Activated CD4-positive, alpha-beta T cell treated with anti-CD3 and anti-CD28 coated beads for 36 hours (primary cell): ENCODE measurements at regions not wholly inside any gene's neighbourhood (a gene's known extent, or its start where the extent isn't known, plus 50 kb on each side); places are given as distances from the start of the nearest gene placed in this dataset.
A peak's percentile ranks its signal among the peaks of the same experiment; 100 is the strongest.

ENCODE experiments used
- ATAC-seq: fragments of 200-7000 bp; cut with Tn5 transposase; one replicate; pipeline ENCODE4 v1.10.0; 2021; ENCODE audit warnings: mild to moderate bottlenecking, moderate library complexity
- CTCF ChIA-PET: fragments of 350-600 bp; sonication (Branson Sonifier 250); formaldehyde crosslinking; loops from one replicate; lab custom pipeline; 2021; ENCODE audit warnings: antibody characterized with exemption; lab: Charles Lee
- POLR2A ChIA-PET: fragments of 350-600 bp; sonication (Branson Sonifier 250); formaldehyde crosslinking; loops from one replicate; lab custom pipeline; 2021; ENCODE audit warnings: antibody characterized with exemption, inconsistent platforms; lab: Charles Lee
- DNase-seq: peaks from one replicate; pipeline ENCODE4 v3.0.0-alpha.2; 2020
- H3K27ac Mint-ChIP-seq: one replicate; pipeline ENCODE4 v1.8.0; 2021; ENCODE audit warnings: mixed read lengths
- H3K27me3 Mint-ChIP-seq: one replicate; pipeline ENCODE4 v1.8.0; 2021; ENCODE audit warnings: mixed read lengths
- H3K36me3 Mint-ChIP-seq: one replicate; pipeline ENCODE4 v1.8.0; 2021; ENCODE audit warnings: low read depth, mixed read lengths
- H3K4me1 Mint-ChIP-seq: one replicate; pipeline ENCODE4 v1.8.0; 2021; ENCODE audit warnings: mixed read lengths
- H3K4me3 Mint-ChIP-seq: one replicate; pipeline ENCODE4 v1.8.0; 2021; ENCODE audit warnings: mild to moderate bottlenecking, moderate library complexity, mixed read lengths
- H3K9me3 Mint-ChIP-seq: one replicate; pipeline ENCODE4 v1.8.0; 2021; ENCODE audit warnings: low read depth, mixed read lengths
- intact Hi-C, 2 experiments: fragments of 100-400 bp; cut with DNase I in 1 of 2; cut with micrococcal nuclease in 1 of 2; formaldehyde crosslinking; loops; one replicate each; pipeline versions ENCODE4 v1.14.2 to v1.15.1; 2022 to 2024; cut with DNase I, micrococcal nuclease

DNA sequence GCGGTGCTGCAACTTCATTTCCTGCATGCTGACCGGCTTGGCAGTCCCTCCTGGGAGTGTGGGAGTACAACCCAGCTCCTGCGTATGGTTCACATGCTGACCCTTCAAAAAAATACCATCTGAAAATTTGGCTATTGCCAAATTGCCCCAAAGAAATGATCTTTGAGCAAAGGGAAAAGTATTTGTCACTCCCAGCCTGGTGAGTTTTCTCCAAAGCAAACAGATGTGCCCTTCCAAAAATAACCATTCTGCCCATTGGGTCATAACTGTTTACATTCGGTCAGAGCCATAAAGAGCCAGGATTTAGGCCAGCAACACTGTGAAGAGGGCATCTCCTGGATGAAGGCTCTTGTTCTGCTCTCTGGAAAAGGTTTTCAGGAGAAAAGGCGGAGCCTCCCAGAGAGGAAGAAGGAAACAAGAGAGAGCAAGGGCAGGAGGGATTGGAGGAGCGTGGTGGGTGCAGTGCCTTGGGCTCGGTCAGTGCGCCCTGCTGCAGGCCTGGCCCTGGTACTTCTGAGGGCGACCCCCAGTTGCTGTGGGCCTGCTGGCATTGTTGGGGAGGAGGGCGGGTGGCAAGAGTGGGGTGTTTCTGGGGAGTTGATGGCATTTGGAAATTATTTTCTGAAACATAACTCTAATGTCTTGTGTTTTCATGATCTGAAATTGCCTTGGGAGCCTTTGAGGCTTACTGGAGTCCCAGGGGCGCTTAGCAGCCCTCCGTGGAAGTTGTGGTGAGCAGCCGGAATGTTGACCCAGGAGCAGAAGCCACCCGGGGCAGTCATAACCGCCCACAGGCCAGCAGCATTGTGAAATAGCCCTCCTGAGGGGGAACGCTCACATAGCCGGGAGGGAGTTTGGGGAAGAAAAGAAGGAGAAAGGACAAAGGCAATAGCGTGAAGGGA lies 248.4 kb downstream of the MYLK4 start:
- H3K4me1 Mint-ChIP-seq, result no peaks in the 10 kb centered on the region
- H3K27ac Mint-ChIP-seq, result no peak overlapping the region

GRCh38 chr6:2497922-2498623 lies 252.6 kb downstream of the MYLK4 start:
- POLR2A ChIA-PET, result no interaction called here
- Mint-ChIP-seq H3K27me3 (peaks cover 5% of the 10 kb centered on the region), H3K27ac (no peak overlapping the region), H3K9me3 (no peaks in the 10 kb centered on the region), H3K4me1 (no peaks in the 10 kb centered on the region), H3K4me3 (no peak overlapping the region), H3K36me3 (no peaks in the 10 kb centered on the region)
- ATAC-seq (no peak), DNase-seq (peak; percentile 9)
- intact Hi-C loops, result no loop called here
- CTCF ChIA-PET, result interaction anchor here (0.7 kb wide), 1 partner anchor 88 kb away, joined by 3 read pairs; no protein-coding TSS in a partner anchor

More for the DNA sequence above, 248.4 kb downstream of the MYLK4 start:
- Mint-ChIP-seq H3K36me3 (no peaks in the 10 kb centered on the region), H3K4me3 (no peak overlapping the region), H3K9me3 (no peaks in the 10 kb centered on the region), H3K27me3 (peaks cover 20% of the 10 kb centered on the region)
- CTCF ChIA-PET, result no interaction called here
- no peak for DNase-seq
- intact Hi-C loops, result no loop called here
- POLR2A ChIA-PET, result no interaction called here
- ATAC-seq, result no peak

DNA sequence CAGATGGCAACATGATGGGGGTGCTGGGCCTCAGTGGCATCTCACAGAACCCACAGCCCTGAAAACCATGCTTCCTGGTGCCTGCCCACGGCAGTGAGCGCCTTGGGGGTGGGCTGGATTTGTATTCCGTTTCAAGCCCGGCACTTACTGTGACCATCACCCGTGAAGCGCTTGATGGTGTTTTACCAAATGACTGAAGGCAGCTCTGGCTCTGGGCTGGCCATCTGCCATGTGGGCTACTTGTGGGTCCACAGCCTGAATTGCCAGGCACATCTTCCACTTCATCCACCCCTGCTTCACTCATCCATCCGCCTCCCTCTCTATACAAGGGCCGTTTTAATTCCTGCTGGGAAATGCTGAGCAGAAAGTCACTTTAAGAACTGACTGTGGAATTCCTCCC lies 250.9 kb upstream of the GMDS start:
- POLR2A ChIA-PET, result no interaction called here
- no peak overlapping the region for H3K4me3 Mint-ChIP-seq
- CTCF ChIA-PET, result no interaction called here
- no peak for DNase-seq
- intact Hi-C loops, result no loop called here
- no peaks in the 10 kb centered on the region for H3K36me3 Mint-ChIP-seq
- H3K9me3 Mint-ChIP-seq, result no peaks in the 10 kb centered on the region
- H3K27ac Mint-ChIP-seq, result no peak overlapping the region
- ATAC-seq, result no peak
- peaks cover 5% of the 10 kb centered on the region for H3K27me3 Mint-ChIP-seq
- H3K4me1 Mint-ChIP-seq, result no peaks in the 10 kb centered on the region

- Mint-ChIP-seq H3K9me3 (no peaks in the 10 kb centered on the region), H3K4me3 (no peak overlapping the region), H3K4me1 (no peaks in the 10 kb centered on the region), H3K27ac (no peak overlapping the region), H3K27me3 (peaks cover 10% of the 10 kb centered on the region), H3K36me3 (no peaks in the 10 kb centered on the region)
- ChIA-PET POLR2A (no interaction called here), CTCF (interaction anchor here (0.7 to 1.0 kb wide), 3 partner anchors 45 to 145 kb away, joined by 3 to 4 read pairs (median 3); no protein-coding TSS in a partner anchor)
- intact Hi-C loops, result no loop called here
- no peak for ATAC-seq
- no peak for DNase-seq
These were observed 247.5 kb upstream of the GMDS start for GRCh38 chr6:2492686-2493523.

DNA sequence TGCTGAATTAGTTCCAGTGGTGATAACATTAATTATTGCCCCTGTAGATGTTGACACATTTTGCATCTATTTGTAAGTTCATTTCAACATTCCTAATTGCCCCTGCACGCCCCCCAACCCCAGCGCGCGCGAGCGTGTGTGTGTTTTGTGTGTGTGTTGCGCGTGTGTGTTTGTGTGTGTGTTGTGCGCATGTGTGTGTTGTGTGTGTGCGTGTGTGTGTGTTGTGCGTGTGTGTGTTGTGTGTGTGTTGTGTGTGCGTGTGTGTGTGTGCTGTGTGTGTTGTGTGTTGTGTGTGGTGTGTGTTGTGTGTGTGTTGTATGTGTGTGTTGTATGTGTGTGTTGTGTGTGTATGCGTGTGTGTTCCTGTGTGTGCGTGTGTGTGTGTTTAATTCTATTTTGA lies 245.7 kb upstream of the GMDS start:
- POLR2A ChIA-PET, result no interaction called here
- H3K4me1 Mint-ChIP-seq, result no peaks in the 10 kb centered on the region
- H3K9me3 Mint-ChIP-seq, result no peaks in the 10 kb centered on the region
- H3K36me3 Mint-ChIP-seq, result no peaks in the 10 kb centered on the region
- CTCF ChIA-PET, result interaction anchor here (1.1 kb wide), 1 partner anchor 1055 kb away, joined by 3 read pairs; no protein-coding TSS in a partner anchor
- no peak for ATAC-seq
- H3K27me3 Mint-ChIP-seq, result peaks cover 5% of the 10 kb centered on the region
- no peak for DNase-seq
- no peak overlapping the region for H3K4me3 Mint-ChIP-seq
- H3K27ac Mint-ChIP-seq, result no peak overlapping the region
- intact Hi-C loops, result no loop called here

DNA sequence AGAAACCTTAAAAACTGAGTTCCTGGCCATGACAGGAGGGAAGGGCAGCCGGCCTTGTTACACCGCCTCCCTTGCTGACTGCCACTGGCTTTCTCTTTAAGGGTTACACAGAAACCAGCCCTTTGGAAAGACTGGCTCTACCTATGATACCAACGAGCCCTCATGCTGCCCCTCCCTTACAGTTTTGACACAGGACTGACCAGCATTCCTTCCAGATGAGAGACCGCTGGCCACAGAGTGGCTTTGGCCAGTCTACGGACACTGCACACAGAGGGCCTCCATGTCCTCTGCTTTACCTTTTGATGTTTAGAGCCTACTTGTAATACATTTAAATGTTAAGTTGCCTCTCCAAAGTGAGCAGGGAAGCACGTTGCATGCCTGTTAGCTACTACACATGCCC lies 243.2 kb upstream of the GMDS start:
- Mint-ChIP-seq H3K27ac (no peak overlapping the region), H3K9me3 (peaks cover 2% of the 10 kb centered on the region), H3K27me3 (peaks cover 5% of the 10 kb centered on the region), H3K4me3 (no peak overlapping the region), H3K4me1 (no peaks in the 10 kb centered on the region), H3K36me3 (no peaks in the 10 kb centered on the region)
- ATAC-seq, result no peak
- POLR2A ChIA-PET, result no interaction called here
- CTCF ChIA-PET, result no interaction called here
- no peak for DNase-seq
- intact Hi-C loops, result no loop called here

DNA sequence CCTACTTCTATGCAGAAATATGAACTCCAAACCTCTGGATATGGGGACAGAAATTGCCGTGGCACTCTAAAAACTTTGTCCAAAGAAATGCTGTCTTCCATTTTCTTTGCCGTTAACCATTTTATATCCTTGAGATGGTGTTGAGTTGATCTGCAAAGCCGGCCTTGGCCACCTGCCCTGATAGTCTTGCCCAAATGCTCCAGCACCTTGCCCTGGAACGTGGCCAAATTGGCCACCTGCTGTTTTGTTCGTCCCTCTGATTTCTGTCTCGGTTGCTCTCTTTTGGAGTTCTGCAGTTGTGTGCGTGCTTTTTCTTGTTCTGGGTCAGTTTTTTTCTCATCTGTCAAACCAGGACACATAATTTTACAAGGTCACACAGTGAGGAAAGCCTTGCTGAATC lies 239.7 kb upstream of the GMDS start:
- no peaks in the 10 kb centered on the region for H3K4me1 Mint-ChIP-seq
- H3K27me3 Mint-ChIP-seq, result peaks cover 3% of the 10 kb centered on the region
- H3K36me3 Mint-ChIP-seq, result peaks cover 3% of the 10 kb centered on the region
- H3K9me3 Mint-ChIP-seq, result peaks cover 12% of the 10 kb centered on the region
- ATAC-seq (no peak), DNase-seq (no peak)
- H3K27ac Mint-ChIP-seq, result no peak overlapping the region
- no peak overlapping the region for H3K4me3 Mint-ChIP-seq
- ChIA-PET POLR2A (no interaction called here), CTCF (interaction anchor here (0.7 kb wide), 1 partner anchor 11 kb away, joined by 4 read pairs; no protein-coding TSS in a partner anchor)
- intact Hi-C loops, result no loop called here

- CTCF ChIA-PET, result interaction anchor here (0.6 to 1.4 kb wide), 5 partner anchors 35 to 876 kb away, joined by 3 to 5 read pairs (median 3); no protein-coding TSS in a partner anchor
- no peak overlapping the region for H3K27ac Mint-ChIP-seq
- H3K27me3 Mint-ChIP-seq, result peaks cover 8% of the 10 kb centered on the region
- ATAC-seq (no peak), DNase-seq (peak; percentile 14)
- intact Hi-C loops, result no loop called here
- peaks cover 3% of the 10 kb centered on the region for H3K36me3 Mint-ChIP-seq
- POLR2A ChIA-PET, result no interaction called here
- H3K9me3 Mint-ChIP-seq, result peaks cover 12% of the 10 kb centered on the region
- no peak overlapping the region for H3K4me3 Mint-ChIP-seq
- no peaks in the 10 kb centered on the region for H3K4me1 Mint-ChIP-seq
These were observed 237.4 kb upstream of the GMDS start for GRCh38 chr6:2482773-2483172.

GRCh38 chr6:2481307-2481706 lies 235.9 kb upstream of the GMDS start:
- intact Hi-C loops, result no loop called here
- POLR2A ChIA-PET, result no interaction called here
- CTCF ChIA-PET, result interaction anchor here (0.6 kb wide), 1 partner anchor 46 kb away, joined by 3 read pairs; no protein-coding TSS in a partner anchor
- no peak overlapping the region for H3K4me3 Mint-ChIP-seq
- no peaks in the 10 kb centered on the region for H3K4me1 Mint-ChIP-seq
- peaks cover 12% of the 10 kb centered on the region for H3K9me3 Mint-ChIP-seq
- H3K27ac Mint-ChIP-seq, result no peak overlapping the region
- ATAC-seq, result no peak
- H3K27me3 Mint-ChIP-seq, result peaks cover 8% of the 10 kb centered on the region
- peaks cover 3% of the 10 kb centered on the region for H3K36me3 Mint-ChIP-seq
- DNase-seq, result no peak

DNA sequence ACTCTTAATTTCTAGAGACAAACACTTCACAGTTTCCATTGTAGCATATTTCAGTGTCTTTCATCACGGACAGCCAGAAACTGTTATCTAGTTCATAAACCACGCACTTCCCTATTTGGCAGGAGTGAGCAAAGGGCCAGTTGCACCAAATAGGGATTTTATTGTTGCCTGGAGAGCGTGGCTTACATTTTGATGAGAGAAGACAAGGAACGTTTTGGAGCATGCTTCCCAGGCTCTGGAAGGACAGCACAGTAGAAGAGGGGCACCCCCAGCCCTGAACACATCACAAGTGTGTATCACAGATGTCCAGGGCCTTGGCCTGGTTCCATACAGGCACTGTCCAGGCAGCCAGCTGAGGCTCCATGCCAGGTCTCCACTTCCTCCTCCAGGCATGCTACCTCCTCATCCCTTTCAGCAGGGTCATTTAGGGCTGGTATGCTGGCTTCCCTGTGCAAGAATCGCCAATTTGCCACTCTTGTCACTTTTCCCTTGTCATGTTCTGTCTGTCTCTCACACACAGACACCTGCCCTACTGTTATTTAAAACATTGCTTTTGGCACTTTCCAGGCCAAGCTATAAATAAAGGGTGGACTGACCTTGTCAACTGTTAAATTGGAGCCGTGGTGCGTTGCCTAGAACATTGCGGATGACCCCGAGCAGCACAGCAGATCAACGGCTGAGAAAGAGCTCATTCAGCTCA lies 235.0 kb upstream of the GMDS start:
- Mint-ChIP-seq H3K9me3 (peaks cover 12% of the 10 kb centered on the region), H3K27me3 (peaks cover 8% of the 10 kb centered on the region), H3K27ac (no peak overlapping the region), H3K4me3 (no peak overlapping the region), H3K36me3 (peaks cover 3% of the 10 kb centered on the region), H3K4me1 (no peaks in the 10 kb centered on the region)
- intact Hi-C loops, result no loop called here
- POLR2A ChIA-PET, result no interaction called here
- no peak for DNase-seq
- CTCF ChIA-PET, result interaction anchor here (0.7 to 1.7 kb wide), 2 partner anchors 154 to 825 kb away, joined by 3 read pairs; no protein-coding TSS in a partner anchor
- no peak for ATAC-seq
